GM12878 (cell line): ENCODE measurements at regions not wholly inside any gene's neighbourhood (a gene's known extent, or its start where the extent isn't known, plus 50 kb on each side); places are given as distances from the start of the nearest gene placed in this dataset.

ENCODE experiments used
- ATAC-seq: fragments of 200-7000 bp; cut with Tn5 transposase; 3 replicates; pipeline ENCODE4 v1.9.1; 2020; ENCODE audit warnings: mild to moderate bottlenecking, moderate library complexity
- BruUV-seq: library from RNA; stranded (reverse); fragments of 400-500 nt; replicated peaks from 2 replicates; lab custom pipeline; 2021; lab: Mats Ljungman, UMichigan
- CTCF ChIA-PET: fragments of 300-600 bp; sonication (Branson Sonifier 250); formaldehyde crosslinking; extraction: SDS; loops from one replicate; lab custom pipeline; 2021; ENCODE audit warnings: inconsistent platforms; lab: Yijun Ruan, JAX
- POLR2A ChIA-PET: fragments of 350-600 bp; formaldehyde crosslinking; extraction: SDS; loops from one replicate; lab custom pipeline; 2021; ENCODE audit warnings: inconsistent platforms; lab: Charles Lee
- RAD21 ChIA-PET: fragments of 300-600 bp; sonication (Branson Sonifier 250); formaldehyde crosslinking; loops from one replicate; lab custom pipeline; 2023; ENCODE audit warnings: antibody characterized with exemption; ENCODE audit not compliant: unreplicated experiment; lab: Charles Lee
- SMC1A ChIA-PET: fragments of 300-600 bp; sonication (Branson Sonifier 250); formaldehyde crosslinking; loops from one replicate; lab custom pipeline; 2023; ENCODE audit not compliant: unreplicated experiment, uncharacterized antibody; lab: Charles Lee
- DNase-seq: peaks from one replicate; pipeline ENCODE4 v3.0.0-alpha.2; 2011; ENCODE audit warnings: low read depth, low spot score
- FAIRE-seq: peaks from 3 replicates; lab custom pipeline; 2011; peaks lifted over from hg19 to GRCh38; lab: Jason Lieb, UNC
- H2AFZ ChIP-seq: 2 replicates; pipeline ENCODE4 v1.6.0; 2011; ENCODE audit warnings: low read depth, low read length, control low read depth; ENCODE audit not compliant: control insufficient read depth
- H3K27ac ChIP-seq: 2 replicates; pipeline ENCODE4 v1.5.1; 2011; ENCODE audit warnings: control low read depth; ENCODE audit not compliant: control insufficient read depth, insufficient read depth
- H3K27me3 ChIP-seq, 2 experiments: replicated peaks in 1 of 2; 2 replicates each; pipeline versions ENCODE4 v1.6.0 to v1.6.1; 2011; ENCODE audit warnings: low read length in 1 of 2; ENCODE audit not compliant: control insufficient read depth in 2 of 2, insufficient read depth in 2 of 2
- H3K36me3 ChIP-seq, 2 experiments: 2 replicates each; pipeline ENCODE4 v1.5.1; 2011; ENCODE audit warnings: low read length in 1 of 2; ENCODE audit not compliant: control insufficient read depth in 2 of 2, insufficient read depth in 2 of 2
- H3K4me1 ChIP-seq: 2 replicates; pipeline ENCODE4 v1.6.1; 2011; ENCODE audit warnings: mild to moderate bottlenecking, low read length, moderate library complexity, mixed read lengths; ENCODE audit not compliant: control insufficient read depth, insufficient read depth
- H3K4me2 ChIP-seq: 2 replicates; pipeline ENCODE4 v1.6.0; 2011; ENCODE audit warnings: control low read depth; ENCODE audit not compliant: control insufficient read depth, insufficient read depth
- H3K4me3 ChIP-seq: fragments of 200-600 bp; sonication (generic); 2 replicates; pipeline ENCODE4 v1.5.1; 2016
- H3K79me2 ChIP-seq: 2 replicates; pipeline ENCODE4 v1.6.0; 2011; ENCODE audit warnings: low read length; ENCODE audit not compliant: control insufficient read depth, insufficient read depth
- H3K9ac ChIP-seq: 2 replicates; pipeline ENCODE4 v1.8.0; 2011; ENCODE audit warnings: low read length, control low read depth, mixed read lengths; ENCODE audit not compliant: control insufficient read depth, insufficient read depth
- H3K9me3 ChIP-seq: replicated peaks from 3 replicates; pipeline ENCODE4 v1.5.1; 2011; ENCODE audit warnings: mild to moderate bottlenecking, low read length; ENCODE audit not compliant: control insufficient read depth, insufficient read depth
- H4K20me1 ChIP-seq: 2 replicates; pipeline ENCODE4 v1.6.0; 2011; ENCODE audit not compliant: control insufficient read depth, insufficient read depth
- BCL11A ChIP-seq: IDR thresholded peaks from 2 replicates; pipeline ENCODE4 v1.6.1; 2011; ENCODE audit warnings: low read depth, low read length
- BCL3 ChIP-seq: IDR thresholded peaks from 2 replicates; pipeline ENCODE4 v1.6.1; 2011; ENCODE audit warnings: borderline replicate concordance, low read depth, mild to moderate bottlenecking, moderate library complexity, low read length; ENCODE audit not compliant: insufficient read depth, poor library complexity, severe bottlenecking
- CBX3 ChIP-seq: fragments of 200-600 bp; sonication (generic); IDR thresholded peaks from 2 replicates; pipeline ENCODE4 v1.6.1; 2016; ENCODE audit warnings: low read depth, borderline replicate concordance
- EGR1 ChIP-seq, 2 experiments: IDR thresholded peaks; 1 replicate in 1 of 2; 2 replicates in 1 of 2; pipeline ENCODE4 v1.6.1; 2011 to 2012; ENCODE audit warnings: low read depth in 2 of 2, low read length in 2 of 2, borderline replicate concordance in 1 of 2, mild to moderate bottlenecking in 1 of 2, moderate library complexity in 1 of 2
- ESRRA ChIP-seq: IDR thresholded peaks from 2 replicates; pipeline ENCODE4 v1.6.1; 2012; ENCODE audit warnings: mild to moderate bottlenecking, low read length, improper control_type of control experiment
- EZH2 ChIP-seq: IDR thresholded peaks from 2 replicates; pipeline ENCODE4 v1.6.1; 2012; ENCODE audit warnings: low read depth, mild to moderate bottlenecking, control low read depth, inconsistent platforms, low read length, borderline replicate concordance; ENCODE audit not compliant: control insufficient read depth
- HDAC2 ChIP-seq: fragments of 200-600 bp; sonication (generic); IDR thresholded peaks from 2 replicates; pipeline ENCODE4 v1.6.1; 2017
- KAT2A ChIP-seq: conservative IDR thresholded peaks from 2 replicates; pipeline ENCODE4 v1.6.1; 2011; ENCODE audit warnings: low read depth, low read length; ENCODE audit not compliant: control insufficient read depth
- MTA3 ChIP-seq: IDR thresholded peaks from 2 replicates; pipeline ENCODE4 v1.6.1; 2012; ENCODE audit warnings: low read length, inconsistent platforms, borderline replicate concordance
- RBBP5 ChIP-seq: fragments of 200-600 bp; sonication (generic); conservative IDR thresholded peaks from 2 replicates; pipeline ENCODE4 v1.6.1; 2016
- SKIL ChIP-seq: fragments of 450-650 bp; IDR thresholded peaks from 2 replicates; pipeline ENCODE4 v1.6.1; 2017; ENCODE audit warnings: mild to moderate bottlenecking, low read depth, inconsistent platforms; ENCODE audit not compliant: poor library complexity, severe bottlenecking
- SPI1 ChIP-seq: IDR thresholded peaks from 2 replicates; pipeline ENCODE4 v1.6.1; 2011; ENCODE audit warnings: low read depth, mild to moderate bottlenecking, low read length, moderate library complexity, borderline replicate concordance; ENCODE audit not compliant: insufficient read depth
- WGBS: methylation state at CpG from one replicate; pipeline ENCODE4 v1.1.6; 2016; ENCODE audit warnings: low lambda C conversion rate; ENCODE audit not compliant: insufficient replicate concordance, insufficient coverage; ENCODE audit errors: missing lambda C conversion rate; 5-methylcytosine and 5-hydroxymethylcytosine counted together
- in situ Hi-C: fragments of 300-500 bp; cut with MboI; formaldehyde crosslinking; loops from 9 replicates; pipeline ENCODE4 v1.14.3; 2018; ENCODE audit warnings: mixed read lengths
- intact Hi-C: fragments of 100-400 bp; cut with micrococcal nuclease; formaldehyde crosslinking; loops from one replicate; pipeline ENCODE4 v1.14.2; 2022; ENCODE audit not compliant: unreplicated experiment
- TF ChIP-seq, protein P1 (sequence below): IDR thresholded peaks from 2 replicates; pipeline ENCODE4 v1.6.1; 2012; ENCODE audit warnings: low read length, inconsistent platforms

DNA sequence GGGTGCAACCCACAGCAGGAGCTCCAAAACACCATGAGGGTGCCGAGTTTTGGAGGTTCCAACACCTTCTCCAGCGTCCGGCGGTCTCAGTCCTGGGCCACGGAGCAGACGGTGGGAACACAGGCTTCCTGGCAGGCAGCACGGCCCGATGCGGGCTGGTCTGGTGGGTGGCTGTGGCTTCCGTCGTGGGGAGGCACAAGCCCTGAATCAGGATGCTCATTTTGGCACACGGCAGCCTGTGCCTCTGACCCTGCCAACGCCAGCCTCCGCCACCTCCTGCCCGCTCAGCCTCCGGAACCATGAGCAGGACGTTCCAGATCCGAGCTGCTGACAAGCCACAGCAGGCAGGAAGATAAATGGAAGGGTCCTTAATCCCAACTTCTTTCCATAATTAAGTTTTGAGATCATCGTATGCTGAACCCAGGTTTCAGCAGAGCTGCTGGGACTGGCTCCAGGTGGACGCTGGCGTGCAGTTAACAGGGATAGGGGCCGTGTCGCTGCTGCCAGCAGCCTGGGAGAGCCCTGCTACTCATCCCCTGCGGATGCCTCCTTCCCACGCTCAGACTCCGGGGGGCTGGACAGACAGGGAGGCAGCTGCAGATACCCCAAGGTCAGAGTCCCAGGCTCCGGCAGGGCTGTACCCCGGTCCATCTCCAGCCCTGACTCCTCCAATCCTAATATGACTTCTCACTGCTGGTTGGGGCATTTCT is 136.6 kb downstream of the ENGASE start:
- H3K4me3 ChIP-seq, result no peak overlapping the region
- CTCF ChIA-PET, result no interaction called here
- no peak for ATAC-seq
- intact Hi-C loops, result no loop called here
- peaks cover 0 to 9% of the 10 kb centered on the region in 2 experiments; a peak in 3 of 4 replicates for H3K27me3 ChIP-seq
- no peaks in the 10 kb centered on the region for H3K36me3 ChIP-seq
- no peak for FAIRE-seq
- no peaks in the 10 kb centered on the region for H3K79me2 ChIP-seq
- no peaks in the 10 kb centered on the region for H4K20me1 ChIP-seq
- in situ Hi-C loops, result no loop called here
- H3K4me1 ChIP-seq, result no peaks in the 10 kb centered on the region
- POLR2A ChIA-PET, result interaction anchor here (0.6 kb wide), 1 partner anchor 306 kb away, joined by 3 read pairs; no protein-coding TSS in a partner anchor
- TF ChIP-seq SKIL (no peak), SPI1 (no peak), HDAC2 (no peak), ESRRA (no peak), BCL3 (no peak), EGR1 (IDR thresholded peaks at IDR 0.05; ENCODE audit: borderline replicate concordance in 1 of 2, low read depth in 2 of 2, low read length in 2 of 2) (no peak), MTA3 (no peak), RBBP5 (no peak), BCL11A (no peak), KAT2A (no peak), EZH2 (no peak), CBX3 (no peak)
- TF ChIP-seq, protein P1, sequence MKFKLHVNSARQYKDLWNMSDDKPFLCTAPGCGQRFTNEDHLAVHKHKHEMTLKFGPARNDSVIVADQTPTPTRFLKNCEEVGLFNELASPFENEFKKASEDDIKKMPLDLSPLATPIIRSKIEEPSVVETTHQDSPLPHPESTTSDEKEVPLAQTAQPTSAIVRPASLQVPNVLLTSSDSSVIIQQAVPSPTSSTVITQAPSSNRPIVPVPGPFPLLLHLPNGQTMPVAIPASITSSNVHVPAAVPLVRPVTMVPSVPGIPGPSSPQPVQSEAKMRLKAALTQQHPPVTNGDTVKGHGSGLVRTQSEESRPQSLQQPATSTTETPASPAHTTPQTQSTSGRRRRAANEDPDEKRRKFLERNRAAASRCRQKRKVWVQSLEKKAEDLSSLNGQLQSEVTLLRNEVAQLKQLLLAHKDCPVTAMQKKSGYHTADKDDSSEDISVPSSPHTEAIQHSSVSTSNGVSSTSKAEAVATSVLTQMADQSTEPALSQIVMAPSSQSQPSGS, result no peak
- SMC1A ChIA-PET, result no interaction called here
- no peak overlapping the region for H2AFZ ChIP-seq
- DNase-seq, result no peak
- H3K9me3 ChIP-seq, result no peaks in the 10 kb centered on the region
- no peak overlapping the region for H3K9ac ChIP-seq
- 17% methylated on average over 28 of the region's 28 CpGs for WGBS
- RAD21 ChIA-PET, result no interaction called here
- H3K27ac ChIP-seq, result no peak overlapping the region
- BruUV-seq, result no TSS peak
- H3K4me2 ChIP-seq, result no peak overlapping the region
